IMR-90 (cell line): ENCODE measurements at regions not wholly inside any gene's neighbourhood (a gene's known extent, or its start where the extent isn't known, plus 50 kb on each side); places are given as distances from the start of the nearest gene placed in this dataset.

Experiments
- ATAC-seq: fragments of 200-7000 bp; cut with Tn5 transposase; 2 replicates; pipeline ENCODE4 v1.9.1; 2020; ENCODE audit warnings: low read depth, mild to moderate bottlenecking, moderate library complexity
- BruUV-seq: library from RNA; stranded (reverse); fragments of 400-500 nt; replicated peaks from 2 replicates; lab custom pipeline; 2021; lab: Mats Ljungman, UMichigan
- CTCF ChIA-PET: fragments of 300-600 bp; formaldehyde crosslinking; extraction: SDS; loops from one replicate; lab custom pipeline; 2021; ENCODE audit warnings: antibody characterized with exemption; lab: Yijun Ruan, JAX
- POLR2A ChIA-PET: fragments of 300-600 bp; sonication (Branson Sonifier 250); formaldehyde crosslinking; loops from one replicate; lab custom pipeline; 2022; ENCODE audit warnings: antibody characterized with exemption; ENCODE audit not compliant: unreplicated experiment; lab: Charles Lee
- DNase-seq: peaks from one replicate; pipeline ENCODE4 v3.0.0; 2013
- H2AFZ ChIP-seq: replicated peaks from 2 replicates; pipeline ENCODE3; 2013; ENCODE audit warnings: low read length, mild to moderate bottlenecking; ENCODE audit not compliant: poor library complexity
- H2AK5ac ChIP-seq: 2 replicates; pipeline ENCODE4 v1.6.1; 2013; ENCODE audit warnings: low read depth, low read length, inconsistent platforms
- H2AK9ac ChIP-seq: replicated peaks from 2 replicates; pipeline ENCODE3; 2013; ENCODE audit warnings: mild to moderate bottlenecking, low read depth, low read length, moderate library complexity; ENCODE audit not compliant: poor library complexity
- H2BK120ac ChIP-seq: 2 replicates; pipeline ENCODE4 v1.6.1; 2013; ENCODE audit warnings: low read depth, low read length, inconsistent platforms
- H2BK15ac ChIP-seq: 3 replicates; pipeline ENCODE4 v1.6.1; 2013; ENCODE audit warnings: low read depth, low read length, inconsistent platforms
- H2BK20ac ChIP-seq: 2 replicates; pipeline ENCODE4 v1.6.1; 2013; ENCODE audit warnings: low read depth, mild to moderate bottlenecking, inconsistent platforms, low read length, moderate library complexity
- H2BK5ac ChIP-seq: 2 replicates; pipeline ENCODE4 v1.6.1; 2013; ENCODE audit warnings: mild to moderate bottlenecking, low read depth, low read length, inconsistent platforms; ENCODE audit not compliant: poor library complexity, severe bottlenecking
- H3K14ac ChIP-seq: replicated peaks from 2 replicates; pipeline ENCODE4 v1.6.1; 2013; ENCODE audit warnings: low read depth, low read length, inconsistent platforms
- H3K18ac ChIP-seq: 2 replicates; pipeline ENCODE4 v1.6.1; 2013; ENCODE audit warnings: low read depth, low read length, control low read depth
- H3K23ac ChIP-seq: 2 replicates; pipeline ENCODE4 v1.6.1; 2013; ENCODE audit warnings: low read depth, low read length, inconsistent platforms
- H3K27ac ChIP-seq: 2 replicates; pipeline ENCODE4 v1.5.1; 2013; ENCODE audit warnings: mild to moderate bottlenecking, control low read depth, low read length; ENCODE audit not compliant: insufficient read depth
- H3K27me3 ChIP-seq: 2 replicates; pipeline ENCODE4 v1.6.1; 2013; ENCODE audit warnings: low read length; ENCODE audit not compliant: control insufficient read depth, insufficient read depth
- H3K36me3 ChIP-seq: 2 replicates; pipeline ENCODE4 v1.6.1; 2013; ENCODE audit warnings: low read length, mixed read lengths; ENCODE audit not compliant: control insufficient read depth, insufficient read depth
- H3K4ac ChIP-seq: 2 replicates; pipeline ENCODE4 v1.6.1; 2013; ENCODE audit warnings: low read depth, low read length, inconsistent platforms
- H3K4me1 ChIP-seq: 2 replicates; pipeline ENCODE4 v1.6.1; 2013; ENCODE audit warnings: low read length, mixed read lengths; ENCODE audit not compliant: control insufficient read depth, insufficient read depth
- H3K4me2 ChIP-seq: 2 replicates; pipeline ENCODE4 v1.6.1; 2013; ENCODE audit warnings: low read depth, mild to moderate bottlenecking, control low read depth, low read length, moderate library complexity
- H3K4me3 ChIP-seq: 2 replicates; pipeline ENCODE4 v1.5.1; 2013; ENCODE audit warnings: low read depth, mild to moderate bottlenecking, control low read depth, low read length, moderate library complexity; ENCODE audit not compliant: insufficient read depth
- H3K56ac ChIP-seq: 2 replicates; pipeline ENCODE4 v1.6.1; 2013; ENCODE audit warnings: low read length, inconsistent platforms; ENCODE audit not compliant: insufficient read depth; ENCODE audit errors: extremely low read depth
- H3K79me1 ChIP-seq, 2 experiments: 2 replicates each; pipeline ENCODE4 v1.6.1; 2013; ENCODE audit warnings: low read length in 2 of 2, inconsistent platforms in 1 of 2, low read depth in 1 of 2
- H3K9ac ChIP-seq: 2 replicates; pipeline ENCODE4 v1.6.1; 2013; ENCODE audit warnings: low read depth, low read length, control low read depth
- H3K9me1 ChIP-seq: 2 replicates; pipeline ENCODE4 v1.6.1; 2013; ENCODE audit warnings: low read length, inconsistent platforms; ENCODE audit not compliant: insufficient read depth
- H3K9me3 ChIP-seq: 2 replicates; pipeline ENCODE4 v1.6.1; 2013; ENCODE audit warnings: low read length; ENCODE audit not compliant: control insufficient read depth, insufficient read depth
- H4K20me1 ChIP-seq: 2 replicates; pipeline ENCODE4 v1.6.1; 2013; ENCODE audit warnings: low read length, inconsistent platforms; ENCODE audit not compliant: insufficient read depth
- H4K5ac ChIP-seq: 2 replicates; pipeline ENCODE4 v1.6.1; 2013; ENCODE audit warnings: mild to moderate bottlenecking, low read depth, low read length, control low read depth
- H4K8ac ChIP-seq, 2 experiments: 2 replicates each; pipeline ENCODE4 v1.6.1; 2013; ENCODE audit warnings: low read depth in 2 of 2, low read length in 2 of 2, control low read depth in 1 of 2, inconsistent platforms in 1 of 2
- H4K91ac ChIP-seq: 2 replicates; pipeline ENCODE4 v1.6.1; 2013; ENCODE audit warnings: low read depth, low read length, inconsistent platforms; ENCODE audit not compliant: insufficient read depth
- ELK1 ChIP-seq: fragments of 150-350 bp; IDR thresholded peaks from 2 replicates; pipeline ENCODE4 v1.6.1; 2016; ENCODE audit warnings: low read depth, mild to moderate bottlenecking, low read length, moderate library complexity, borderline replicate concordance
- MAFK ChIP-seq: IDR thresholded peaks from 2 replicates; pipeline ENCODE4 v1.6.1; 2012; ENCODE audit warnings: low read depth, low read length, improper control_type of control experiment
- MAZ ChIP-seq: IDR thresholded peaks from 2 replicates; pipeline ENCODE4 v1.6.1; 2012; ENCODE audit warnings: low read depth, mild to moderate bottlenecking, low read length, improper control_type of control experiment, moderate library complexity, borderline replicate concordance
- MXI1 ChIP-seq: IDR thresholded peaks from 2 replicates; pipeline ENCODE4 v1.6.1; 2012; ENCODE audit warnings: low read depth, mild to moderate bottlenecking, low read length, moderate library complexity, borderline replicate concordance
- NFE2L2 ChIP-seq: fragments of 150-350 bp; IDR thresholded peaks from 2 replicates; pipeline ENCODE4 v1.6.1; 2016; ENCODE audit warnings: low read depth, mild to moderate bottlenecking, low read length
- RAD21 ChIP-seq: IDR thresholded peaks from 2 replicates; pipeline ENCODE4 v1.6.1; 2012; ENCODE audit warnings: low read length, improper control_type of control experiment
- RFX5 ChIP-seq: IDR thresholded peaks from 2 replicates; pipeline ENCODE4 v1.8.0; 2012; ENCODE audit warnings: low read depth, mild to moderate bottlenecking, low read length, moderate library complexity
- SMC3 ChIP-seq: fragments of 150-350 bp; IDR thresholded peaks from 2 replicates; pipeline ENCODE4 v1.6.1; 2016; ENCODE audit warnings: low read depth, mild to moderate bottlenecking, antibody characterized with exemption, low read length, moderate library complexity
- WGBS, 2 experiments: methylation state at CpG; one replicate each; pipeline versions ENCODE4 v1.1.5 to v1.1.7; 2013; ENCODE audit warnings: missing lambda C conversion rate in 2 of 2; ENCODE audit not compliant: insufficient read length in 1 of 2; ENCODE audit errors: extremely low coverage in 2 of 2; 5-methylcytosine and 5-hydroxymethylcytosine counted together
- dilution Hi-C: fragments of 300-500 bp; cut with HindIII; formaldehyde crosslinking; loops from one replicate; pipeline ENCODE4 v1.14.3; 2018; ENCODE audit warnings: low sequenced_read_pairs; ENCODE audit not compliant: unreplicated experiment
- in situ Hi-C: fragments of 300-500 bp; cut with MboI; formaldehyde crosslinking; loops from 3 replicates; pipeline ENCODE4 v1.14.3; 2019; ENCODE audit warnings: low sequenced_read_pairs, inconsistent platforms, mixed read lengths
- intact Hi-C: fragments of 100-400 bp; cut with micrococcal nuclease; formaldehyde crosslinking; loops from 2 replicates; pipeline ENCODE4 v1.10.0; 2022
- TF ChIP-seq, protein P1 (sequence below): fragments of 150-350 bp; IDR thresholded peaks from 2 replicates; pipeline ENCODE4 v1.6.1; 2017; ENCODE audit warnings: mild to moderate bottlenecking, antibody characterized with exemption, low read length, low read depth
- TF ChIP-seq, protein P2 (sequence below): conservative IDR thresholded peaks from 2 replicates; pipeline ENCODE4 v1.5.1; 2012; ENCODE audit warnings: mild to moderate bottlenecking, low read depth, low read length, improper control_type of control experiment

GRCh38 chr19:5288347-5288739, 52.3 kb downstream of the PTPRS start (continued):
- TF ChIP-seq, protein P1, sequence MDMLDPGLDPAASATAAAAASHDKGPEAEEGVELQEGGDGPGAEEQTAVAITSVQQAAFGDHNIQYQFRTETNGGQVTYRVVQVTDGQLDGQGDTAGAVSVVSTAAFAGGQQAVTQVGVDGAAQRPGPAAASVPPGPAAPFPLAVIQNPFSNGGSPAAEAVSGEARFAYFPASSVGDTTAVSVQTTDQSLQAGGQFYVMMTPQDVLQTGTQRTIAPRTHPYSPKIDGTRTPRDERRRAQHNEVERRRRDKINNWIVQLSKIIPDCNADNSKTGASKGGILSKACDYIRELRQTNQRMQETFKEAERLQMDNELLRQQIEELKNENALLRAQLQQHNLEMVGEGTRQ: no peak
- TF ChIP-seq RFX5 (no peak), SMC3 (no peak), MXI1 (no peak), MAFK (no peak)

DNA sequence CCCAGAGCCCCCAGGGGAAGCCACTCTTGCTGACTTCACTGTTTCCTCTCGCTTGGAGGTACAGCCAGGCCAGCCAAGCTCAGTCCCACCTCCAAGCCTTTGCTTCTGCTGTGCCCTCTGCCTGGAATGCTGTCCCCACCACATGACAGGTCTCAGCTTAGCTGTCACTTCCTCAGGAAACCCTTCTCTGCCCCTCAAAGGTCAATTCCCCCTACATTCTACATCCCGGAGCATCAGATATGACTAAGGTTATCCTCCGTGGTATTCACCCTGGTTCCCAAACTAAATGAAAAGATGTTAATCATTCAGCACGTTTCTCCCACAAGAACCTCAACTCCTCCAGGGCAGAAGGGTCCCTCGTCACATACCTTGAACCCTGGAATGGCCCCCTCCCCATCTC, 53.5 kb downstream of the PTPRS start:
- Histone ChIP-seq H3K27me3 (no peaks in the 10 kb centered on the region), H3K9ac (no peak overlapping the region), H2BK5ac (no peak overlapping the region), H2AK9ac (no peak overlapping the region), H2BK120ac (no peak overlapping the region), H3K4ac (no peak overlapping the region), H4K5ac (no peak overlapping the region), H2AK5ac (no peak overlapping the region), H3K56ac (no peak overlapping the region), H4K8ac (no peak overlapping the region), H2BK20ac (no peak overlapping the region), H3K9me3 (no peaks in the 10 kb centered on the region), H2AFZ (no peak overlapping the region), H3K14ac (no peak overlapping the region), H3K79me1 (peaks cover 28 to 60% of the 10 kb centered on the region in 2 experiments), H3K4me3 (no peak overlapping the region), H3K36me3 (peaks cover 22% of the 10 kb centered on the region), H4K91ac (no peak overlapping the region), H3K4me2 (no peak overlapping the region), H3K27ac (no peak overlapping the region), H3K9me1 (0 out of 2 replicates have a peak, but pooled peaks cover 6% of the 10 kb centered on the region), H3K4me1 (peaks cover 3% of the 10 kb centered on the region; the same call in 1 of the 2 replicates), H3K23ac (no peak overlapping the region), H2BK15ac (no peak overlapping the region), H4K20me1 (peaks cover 71% of the 10 kb centered on the region), H3K18ac (no peak overlapping the region)
- dilution Hi-C loops: no loop called here
- intact Hi-C loops: no loop called here
- ATAC-seq: no peak
- no TSS peak for BruUV-seq
- DNase-seq: no peak
- in situ Hi-C loops: no loop called here
- ChIA-PET POLR2A (no interaction called here), CTCF (no interaction called here)
- TF ChIP-seq RAD21: no peak
- TF ChIP-seq NFE2L2: no peak
- no peak for TF ChIP-seq ELK1
- no peak for TF ChIP-seq MXI1
- no peak for TF ChIP-seq MAFK
- TF ChIP-seq SMC3: no peak
- TF ChIP-seq, protein P2, sequence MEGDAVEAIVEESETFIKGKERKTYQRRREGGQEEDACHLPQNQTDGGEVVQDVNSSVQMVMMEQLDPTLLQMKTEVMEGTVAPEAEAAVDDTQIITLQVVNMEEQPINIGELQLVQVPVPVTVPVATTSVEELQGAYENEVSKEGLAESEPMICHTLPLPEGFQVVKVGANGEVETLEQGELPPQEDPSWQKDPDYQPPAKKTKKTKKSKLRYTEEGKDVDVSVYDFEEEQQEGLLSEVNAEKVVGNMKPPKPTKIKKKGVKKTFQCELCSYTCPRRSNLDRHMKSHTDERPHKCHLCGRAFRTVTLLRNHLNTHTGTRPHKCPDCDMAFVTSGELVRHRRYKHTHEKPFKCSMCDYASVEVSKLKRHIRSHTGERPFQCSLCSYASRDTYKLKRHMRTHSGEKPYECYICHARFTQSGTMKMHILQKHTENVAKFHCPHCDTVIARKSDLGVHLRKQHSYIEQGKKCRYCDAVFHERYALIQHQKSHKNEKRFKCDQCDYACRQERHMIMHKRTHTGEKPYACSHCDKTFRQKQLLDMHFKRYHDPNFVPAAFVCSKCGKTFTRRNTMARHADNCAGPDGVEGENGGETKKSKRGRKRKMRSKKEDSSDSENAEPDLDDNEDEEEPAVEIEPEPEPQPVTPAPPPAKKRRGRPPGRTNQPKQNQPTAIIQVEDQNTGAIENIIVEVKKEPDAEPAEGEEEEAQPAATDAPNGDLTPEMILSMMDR: no peak
- no peak for TF ChIP-seq MAZ
- TF ChIP-seq RFX5: no peak
- WGBS, 2 experiments: 70% methylated on average over 4 of the region's 5 CpGs; no CpG with 5 or more reads in 1 of the 2 experiments
